C4-2B (cell line): ENCODE measurements at regions not wholly inside any gene's neighbourhood (a gene's known extent, or its start where the extent isn't known, plus 50 kb on each side); places are given as distances from the start of the nearest gene placed in this dataset.

Source experiments
- H3K27ac ChIP-seq: fragments of 450-650 bp; 2 replicates; pipeline ENCODE4 v1.5.1; 2017
- CTCF ChIP-seq: fragments of 450-650 bp; conservative IDR thresholded peaks from 2 replicates; pipeline ENCODE4 v1.5.1; 2017; ENCODE audit warnings: mild to moderate bottlenecking
- ZFX ChIP-seq: fragments of 450-650 bp; IDR thresholded peaks from 2 replicates; pipeline ENCODE4 v1.6.1; 2017

DNA sequence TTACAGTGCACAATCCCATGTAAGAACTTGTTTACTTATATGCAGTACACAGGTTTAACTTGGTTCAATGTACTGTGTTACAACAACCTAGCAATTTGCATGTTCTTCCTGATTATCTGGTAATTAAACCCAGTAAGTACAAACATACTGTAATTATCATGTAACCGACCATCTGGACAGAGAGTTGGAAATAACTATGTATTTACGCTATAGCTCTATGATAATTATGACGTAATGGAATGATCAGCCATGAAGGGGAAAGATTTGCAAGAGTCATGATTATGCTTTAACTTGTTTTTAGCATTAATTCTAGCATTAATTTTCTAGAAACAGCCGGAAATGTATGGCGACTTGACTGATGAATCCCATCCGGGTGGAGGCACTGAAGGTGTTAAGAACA lies 74.8 kb upstream of the SALL1 start:
- no peak overlapping the region for H3K27ac ChIP-seq
- TF ChIP-seq ZFX = no peak
- TF ChIP-seq CTCF = no peak

DNA sequence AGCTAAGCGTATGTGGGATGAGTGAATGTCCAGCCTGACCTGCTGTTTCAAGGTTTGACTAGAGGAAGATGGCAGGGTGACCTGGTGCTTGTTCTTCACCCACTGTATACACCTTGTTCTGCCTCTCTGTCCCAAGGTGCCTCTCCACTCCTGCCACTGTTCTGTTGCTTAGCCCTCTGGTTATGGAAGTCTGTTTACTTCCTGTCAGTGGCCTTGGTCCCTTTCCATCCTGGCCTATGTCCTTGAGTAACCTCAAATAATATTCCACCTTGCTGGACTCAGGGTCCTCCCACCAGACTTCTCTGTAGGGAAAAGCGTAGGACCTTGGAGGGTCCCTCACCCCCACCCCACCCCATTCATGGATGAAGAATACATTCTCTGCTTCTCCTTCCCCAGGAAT lies 73.2 kb upstream of the SALL1 start:
- no peak overlapping the region for H3K27ac ChIP-seq
- TF ChIP-seq ZFX = no peak

DNA sequence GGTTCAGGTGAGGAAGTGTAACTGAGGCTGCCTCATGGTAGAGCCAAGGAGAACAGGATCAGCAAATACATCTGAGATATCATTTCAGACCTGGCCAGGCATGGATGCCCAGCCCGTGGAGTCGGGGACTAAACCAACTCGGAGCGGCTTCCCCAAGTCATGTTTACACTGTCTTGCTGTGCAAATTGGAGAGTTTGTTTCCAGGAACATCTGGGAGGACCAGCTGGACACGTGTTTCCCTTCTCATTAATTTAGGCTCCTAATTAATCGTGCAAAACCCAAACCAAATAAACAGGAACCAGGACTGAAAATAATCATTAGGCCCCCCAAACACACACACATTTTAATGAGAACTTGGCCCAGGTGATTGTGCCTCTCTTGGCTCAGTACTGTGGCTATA lies 70.9 kb upstream of the SALL1 start:
- no peak for TF ChIP-seq CTCF
- no peak for TF ChIP-seq ZFX
- H3K27ac ChIP-seq = no peak overlapping the region

GRCh38 chr16:51211148-51211547 lies 60.1 kb upstream of the SALL1 start:
- no peak overlapping the region for H3K27ac ChIP-seq
- no peak for TF ChIP-seq CTCF
- TF ChIP-seq ZFX = no peak

DNA sequence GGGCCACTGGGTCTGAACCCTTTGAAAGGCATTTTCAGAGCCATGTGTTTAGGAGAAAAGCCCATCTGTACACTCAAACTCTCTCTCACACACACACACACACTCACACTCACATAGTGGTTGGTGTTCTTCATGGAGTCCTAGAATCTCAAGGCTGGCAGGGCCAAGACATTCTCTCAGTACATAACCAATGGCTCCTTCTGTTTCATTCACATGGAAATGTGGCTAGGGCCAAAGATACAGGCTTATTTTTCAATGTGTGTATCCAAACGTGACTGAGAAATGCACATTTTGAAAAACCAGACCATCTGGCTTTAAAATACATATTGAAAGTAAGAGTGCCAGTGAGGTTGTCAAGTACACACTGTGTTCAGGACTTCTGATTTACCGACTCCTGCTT lies 59.0 kb upstream of the SALL1 start:
- no peak for TF ChIP-seq CTCF
- no peak for TF ChIP-seq ZFX
- no peak overlapping the region for H3K27ac ChIP-seq

- TF ChIP-seq CTCF (no peak; the same call in 1 of the 2 replicates), ZFX (no peak)
Measured at GRCh38 chr16:51201604-51202003, 50.5 kb upstream of the SALL1 start.

More at GRCh38 chr16:51201604-51202003, 50.5 kb upstream of the SALL1 start:
- H3K27ac ChIP-seq = no peak overlapping the region
